PC-3 (cell line): ENCODE measurements at regions not wholly inside any gene's neighbourhood (a gene's known extent, or its start where the extent isn't known, plus 50 kb on each side); places are given as distances from the start of the nearest gene placed in this dataset.

Experiments
- EZH2 ChIP-seq: fragments of 300-600 bp; sonication (generic); IDR thresholded peaks from one replicate; pipeline ENCODE4 v1.6.1; 2017; ENCODE audit warnings: antibody characterized with exemption, mild to moderate bottlenecking, low read length; ENCODE audit not compliant: unreplicated experiment
- EZH2phosphoT487 ChIP-seq: fragments of 300-600 bp; sonication (generic); IDR thresholded peaks from 2 replicates; pipeline ENCODE4 v1.6.1; 2018; ENCODE audit warnings: mild to moderate bottlenecking, antibody characterized with exemption, low read length, borderline replicate concordance
- TF ChIP-seq, protein P1 (sequence below): fragments of 300-600 bp; sonication (generic); conservative IDR thresholded peaks from 2 replicates; pipeline ENCODE4 v1.5.1; 2017; ENCODE audit warnings: antibody characterized with exemption, low read depth, mild to moderate bottlenecking, low read length

DNA sequence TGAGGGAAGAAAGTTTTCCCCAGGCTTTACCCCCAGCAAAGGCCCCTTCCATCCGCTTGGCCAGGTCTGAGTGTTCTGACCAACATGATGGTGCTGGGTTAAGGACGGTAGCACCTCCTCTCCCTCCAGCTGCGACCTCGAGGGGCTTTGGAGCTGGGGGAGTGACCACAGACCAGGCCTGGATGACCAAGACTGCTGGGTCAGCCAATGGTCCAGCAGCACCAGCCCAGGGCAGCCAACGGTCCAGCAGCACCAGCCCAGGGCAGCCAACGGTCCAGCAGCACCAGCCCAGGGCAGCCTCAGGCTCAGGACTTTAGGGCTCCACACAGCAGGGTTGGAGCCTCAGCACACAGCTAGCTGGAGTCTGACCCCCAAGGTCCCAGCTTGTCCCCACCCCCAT is 57.2 kb upstream of the CNOT6 start:
- TF ChIP-seq, protein P1, sequence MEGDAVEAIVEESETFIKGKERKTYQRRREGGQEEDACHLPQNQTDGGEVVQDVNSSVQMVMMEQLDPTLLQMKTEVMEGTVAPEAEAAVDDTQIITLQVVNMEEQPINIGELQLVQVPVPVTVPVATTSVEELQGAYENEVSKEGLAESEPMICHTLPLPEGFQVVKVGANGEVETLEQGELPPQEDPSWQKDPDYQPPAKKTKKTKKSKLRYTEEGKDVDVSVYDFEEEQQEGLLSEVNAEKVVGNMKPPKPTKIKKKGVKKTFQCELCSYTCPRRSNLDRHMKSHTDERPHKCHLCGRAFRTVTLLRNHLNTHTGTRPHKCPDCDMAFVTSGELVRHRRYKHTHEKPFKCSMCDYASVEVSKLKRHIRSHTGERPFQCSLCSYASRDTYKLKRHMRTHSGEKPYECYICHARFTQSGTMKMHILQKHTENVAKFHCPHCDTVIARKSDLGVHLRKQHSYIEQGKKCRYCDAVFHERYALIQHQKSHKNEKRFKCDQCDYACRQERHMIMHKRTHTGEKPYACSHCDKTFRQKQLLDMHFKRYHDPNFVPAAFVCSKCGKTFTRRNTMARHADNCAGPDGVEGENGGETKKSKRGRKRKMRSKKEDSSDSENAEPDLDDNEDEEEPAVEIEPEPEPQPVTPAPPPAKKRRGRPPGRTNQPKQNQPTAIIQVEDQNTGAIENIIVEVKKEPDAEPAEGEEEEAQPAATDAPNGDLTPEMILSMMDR, result no peak
- TF ChIP-seq EZH2phosphoT487 (no peak), EZH2 (no peak)
